ENCODE measurements at regions not wholly inside any gene's neighbourhood (a gene's known extent, or its start where the extent isn't known, plus 50 kb on each side); places are given as distances from the start of the nearest gene placed in this dataset.

DNA sequence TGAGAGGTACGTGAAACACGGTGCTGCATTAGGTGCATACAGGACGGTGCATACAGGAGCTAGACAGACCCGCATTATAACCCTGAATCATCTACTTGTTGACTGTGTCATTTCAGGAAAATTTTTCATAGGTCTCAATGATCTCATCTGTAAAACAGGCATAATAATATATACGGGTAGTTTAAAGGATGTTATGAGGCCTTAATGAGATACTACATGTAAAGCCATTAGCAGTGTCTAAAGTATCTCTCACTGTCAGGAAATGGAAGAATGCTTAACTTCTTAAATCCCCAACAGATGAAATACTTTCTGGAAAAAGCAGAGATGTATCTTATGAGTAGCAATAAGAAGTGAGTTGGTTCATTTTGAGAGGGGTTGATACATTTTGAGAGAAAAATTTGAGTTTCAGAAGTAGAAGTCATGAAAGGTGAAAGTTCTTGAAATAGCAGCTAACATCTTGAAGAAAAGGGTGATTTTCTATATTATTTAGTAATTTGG, 669.6 kb downstream of the PTPRC start:
- TF ChIP-seq, protein P1, sequence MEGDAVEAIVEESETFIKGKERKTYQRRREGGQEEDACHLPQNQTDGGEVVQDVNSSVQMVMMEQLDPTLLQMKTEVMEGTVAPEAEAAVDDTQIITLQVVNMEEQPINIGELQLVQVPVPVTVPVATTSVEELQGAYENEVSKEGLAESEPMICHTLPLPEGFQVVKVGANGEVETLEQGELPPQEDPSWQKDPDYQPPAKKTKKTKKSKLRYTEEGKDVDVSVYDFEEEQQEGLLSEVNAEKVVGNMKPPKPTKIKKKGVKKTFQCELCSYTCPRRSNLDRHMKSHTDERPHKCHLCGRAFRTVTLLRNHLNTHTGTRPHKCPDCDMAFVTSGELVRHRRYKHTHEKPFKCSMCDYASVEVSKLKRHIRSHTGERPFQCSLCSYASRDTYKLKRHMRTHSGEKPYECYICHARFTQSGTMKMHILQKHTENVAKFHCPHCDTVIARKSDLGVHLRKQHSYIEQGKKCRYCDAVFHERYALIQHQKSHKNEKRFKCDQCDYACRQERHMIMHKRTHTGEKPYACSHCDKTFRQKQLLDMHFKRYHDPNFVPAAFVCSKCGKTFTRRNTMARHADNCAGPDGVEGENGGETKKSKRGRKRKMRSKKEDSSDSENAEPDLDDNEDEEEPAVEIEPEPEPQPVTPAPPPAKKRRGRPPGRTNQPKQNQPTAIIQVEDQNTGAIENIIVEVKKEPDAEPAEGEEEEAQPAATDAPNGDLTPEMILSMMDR (conservative IDR thresholded peaks at IDR 0.05), result no peak
- no peak overlapping the region for H3K4me3 Mint-ChIP-seq
- peaks cover 13% of the 10 kb centered on the region for H3K4me1 Mint-ChIP-seq (ENCODE audit: unreplicated experiment)
- no peak overlapping the region for H3K27ac Mint-ChIP-seq
- H3K27me3 Mint-ChIP-seq, result no peaks in the 10 kb centered on the region
- DNase-seq (ENCODE audit: extremely low spot score, unreplicated experiment), result no peak
- H3K9me3 Mint-ChIP-seq, result peaks cover 14% of the 10 kb centered on the region
- H3K36me3 Mint-ChIP-seq, result no peaks in the 10 kb centered on the region

DNA sequence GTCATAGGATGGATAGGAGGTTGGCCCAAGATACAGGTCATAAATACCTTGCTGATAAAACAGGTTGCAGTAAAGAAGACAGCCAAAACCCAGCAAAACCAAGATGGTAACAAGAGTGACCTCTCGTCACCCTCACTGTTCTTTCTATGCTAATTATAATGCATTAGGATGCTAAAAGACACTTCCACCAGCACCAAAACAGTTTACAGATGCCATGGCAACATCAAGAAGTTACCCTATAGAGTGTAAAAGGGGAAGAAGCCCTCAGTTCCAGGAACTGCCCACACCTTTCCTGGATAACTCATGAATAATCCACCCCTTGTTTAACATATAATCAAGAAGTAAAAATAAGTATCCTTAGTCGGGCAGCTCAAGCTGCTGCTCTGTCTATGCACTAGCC, 671.9 kb downstream of the PTPRC start:
- H3K36me3 Mint-ChIP-seq, result no peaks in the 10 kb centered on the region
- H3K4me3 Mint-ChIP-seq, result no peak overlapping the region
- DNase-seq (ENCODE audit: extremely low spot score, unreplicated experiment), result no peak
- H3K9me3 Mint-ChIP-seq, result peaks cover 14% of the 10 kb centered on the region
- TF ChIP-seq, protein P1 (conservative IDR thresholded peaks at IDR 0.05), result no peak
- peaks cover 13% of the 10 kb centered on the region for H3K4me1 Mint-ChIP-seq (ENCODE audit: unreplicated experiment)
- peak overlapping the region; percentile 78 for H3K27ac Mint-ChIP-seq
- no peaks in the 10 kb centered on the region for H3K27me3 Mint-ChIP-seq

DNA sequence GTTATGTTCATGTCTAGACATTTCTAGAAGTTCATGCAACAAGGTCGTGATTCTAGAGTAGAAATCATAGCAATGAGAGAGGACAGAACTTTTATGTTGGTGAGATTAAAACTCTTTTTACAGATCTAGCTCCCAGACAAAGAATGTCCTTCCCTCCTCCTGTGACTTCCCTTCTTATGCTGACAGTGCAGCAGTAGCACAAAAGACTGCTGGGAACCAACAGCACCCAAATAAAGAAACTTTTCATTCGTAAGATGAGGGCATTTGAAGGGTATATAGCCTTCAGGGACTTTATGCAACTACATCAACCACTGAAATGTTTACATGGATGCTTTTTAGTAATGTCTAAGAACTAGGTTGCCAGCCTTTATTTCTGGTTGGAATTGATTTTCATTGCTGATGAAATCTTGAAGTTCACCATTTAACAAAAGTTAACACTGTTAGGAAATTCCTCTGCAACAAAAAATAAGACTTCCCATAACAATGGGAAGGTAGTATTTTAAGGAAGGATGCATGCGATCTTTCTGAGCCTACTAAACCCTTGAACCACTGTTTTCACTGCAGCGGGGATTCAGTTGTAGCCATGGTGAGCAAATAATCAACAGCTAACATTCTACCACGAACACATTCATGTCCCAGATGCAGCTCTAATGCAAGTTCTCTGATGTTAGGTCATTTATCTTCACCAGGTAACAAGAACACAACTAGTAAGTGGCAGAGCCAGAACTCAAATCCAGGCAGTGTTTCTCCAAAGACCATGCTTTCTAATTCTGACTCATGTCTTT, 672.8 kb downstream of the PTPRC start:
- TF ChIP-seq, protein P1 (conservative IDR thresholded peaks at IDR 0.05), result no peak
- Mint-ChIP-seq H3K36me3 (no peaks in the 10 kb centered on the region), H3K9me3 (peaks cover 14% of the 10 kb centered on the region), H3K4me1 (ENCODE audit: unreplicated experiment) (peaks cover 13% of the 10 kb centered on the region), H3K27ac (peak overlapping the region; percentile 52), H3K27me3 (no peaks in the 10 kb centered on the region), H3K4me3 (no peak overlapping the region)
- DNase-seq (ENCODE audit: extremely low spot score, unreplicated experiment), result no peak

DNA sequence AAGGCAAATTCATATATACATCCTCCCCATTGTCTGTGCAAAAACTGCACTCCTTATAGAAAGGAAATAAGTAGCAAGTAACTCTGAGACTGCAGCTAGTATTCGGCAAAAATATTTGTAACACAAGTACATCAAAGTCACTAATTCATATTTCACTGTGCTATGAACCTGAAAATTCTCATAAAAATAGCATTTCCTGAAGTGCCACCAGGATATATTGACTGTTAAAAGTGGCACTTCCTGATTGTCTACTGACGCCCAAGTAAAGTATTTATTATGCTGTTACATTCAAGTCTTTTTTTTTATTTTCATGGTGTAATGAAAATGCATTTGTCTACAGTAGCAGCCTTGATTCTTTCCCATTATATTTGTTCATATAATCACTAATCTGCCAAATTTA, 673.8 kb downstream of the PTPRC start:
- Mint-ChIP-seq H3K36me3 (no peaks in the 10 kb centered on the region), H3K27me3 (no peaks in the 10 kb centered on the region), H3K4me3 (no peak overlapping the region), H3K4me1 (ENCODE audit: unreplicated experiment) (peaks cover 13% of the 10 kb centered on the region), H3K9me3 (peaks cover 14% of the 10 kb centered on the region), H3K27ac (no peak overlapping the region)
- DNase-seq (ENCODE audit: extremely low spot score, unreplicated experiment), result no peak
- TF ChIP-seq, protein P1 (conservative IDR thresholded peaks at IDR 0.05), result no peak

DNA sequence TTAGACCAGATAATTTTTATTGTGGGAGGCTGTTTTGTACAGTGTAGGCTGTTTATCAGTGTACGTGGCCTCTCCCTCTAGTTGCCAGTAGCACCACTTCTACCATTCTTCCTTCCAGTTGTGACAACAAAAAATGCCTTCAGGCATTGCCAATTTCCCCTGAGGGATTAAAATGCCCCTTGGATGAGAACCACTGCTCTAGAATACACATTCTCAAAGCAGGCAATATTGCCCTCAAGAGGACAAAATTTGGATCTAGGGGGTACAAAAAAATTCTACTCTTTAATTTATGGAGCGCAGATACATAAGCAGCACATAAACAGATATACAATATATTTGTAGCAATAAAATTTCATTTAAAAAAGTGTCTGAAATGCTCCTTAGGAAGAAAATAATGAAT, 674.6 kb downstream of the PTPRC start:
- Mint-ChIP-seq H3K27ac (no peak overlapping the region), H3K4me3 (no peak overlapping the region), H3K9me3 (peaks cover 14% of the 10 kb centered on the region), H3K36me3 (no peaks in the 10 kb centered on the region), H3K4me1 (ENCODE audit: unreplicated experiment) (peaks cover 13% of the 10 kb centered on the region), H3K27me3 (no peaks in the 10 kb centered on the region)
- TF ChIP-seq, protein P1 (conservative IDR thresholded peaks at IDR 0.05), result no peak
- no peak for DNase-seq (ENCODE audit: extremely low spot score, unreplicated experiment)

Data from type B pancreatic cell (in vitro differentiated cells).